HK-2 (cell line): ENCODE measurements at regions not wholly inside any gene's neighbourhood (a gene's known extent, or its start where the extent isn't known, plus 50 kb on each side); places are given as distances from the start of the nearest gene placed in this dataset.
"Not testable (repeated sequence)": the region's sequence is repeated elsewhere in the genome, so short reads cannot be mapped to it uniquely, and the experiment has no call there.

ENCODE experiments used
- DNase-seq: peaks from one replicate; pipeline ENCODE4 v3.0.0-alpha.2; 2018; ENCODE audit not compliant: unreplicated experiment

GRCh38 chr6:104509355-104509754 lies 350.4 kb downstream of the HACE1 start:
- DNase-seq: no peak

GRCh38 chr6:104506429-104506828 lies 353.3 kb downstream of the HACE1 start:
- no peak for DNase-seq

GRCh38 chr6:104505838-104506237 lies 353.9 kb downstream of the HACE1 start:
- no peak for DNase-seq

DNA sequence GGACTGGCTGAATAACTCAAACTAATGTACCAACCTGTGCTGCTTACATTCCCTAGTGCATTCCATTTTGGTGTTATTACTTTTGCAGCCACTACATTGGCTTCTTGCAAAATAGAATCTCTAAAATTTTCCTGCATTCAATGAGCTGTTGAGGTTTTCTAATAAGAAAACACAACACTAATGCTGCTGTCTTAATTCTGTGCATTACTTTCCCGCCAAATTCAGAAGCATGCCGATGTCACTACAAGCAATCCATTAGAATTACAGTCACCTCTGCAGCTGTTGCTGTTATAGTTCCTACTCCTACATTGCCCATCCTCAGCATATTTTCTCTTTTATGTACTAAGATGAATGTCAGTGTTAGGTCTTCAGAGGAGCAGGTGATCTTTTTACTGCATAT lies 359.5 kb downstream of the HACE1 start:
- DNase-seq: no peak

- DNase-seq: no peak
Observed at GRCh38 chr6:104486035-104486434, 373.7 kb downstream of the HACE1 start.

GRCh38 chr6:104484626-104485025 lies 375.1 kb downstream of the HACE1 start:
- no peak for DNase-seq

GRCh38 chr6:104484191-104484590 lies 375.5 kb downstream of the HACE1 start:
- no peak for DNase-seq

- no peak for DNase-seq
Observed at GRCh38 chr6:104483225-104483834, 376.4 kb downstream of the HACE1 start.

- DNase-seq: no peak
Observed at GRCh38 chr6:104477569-104477968, 382.1 kb downstream of the HACE1 start.

DNA sequence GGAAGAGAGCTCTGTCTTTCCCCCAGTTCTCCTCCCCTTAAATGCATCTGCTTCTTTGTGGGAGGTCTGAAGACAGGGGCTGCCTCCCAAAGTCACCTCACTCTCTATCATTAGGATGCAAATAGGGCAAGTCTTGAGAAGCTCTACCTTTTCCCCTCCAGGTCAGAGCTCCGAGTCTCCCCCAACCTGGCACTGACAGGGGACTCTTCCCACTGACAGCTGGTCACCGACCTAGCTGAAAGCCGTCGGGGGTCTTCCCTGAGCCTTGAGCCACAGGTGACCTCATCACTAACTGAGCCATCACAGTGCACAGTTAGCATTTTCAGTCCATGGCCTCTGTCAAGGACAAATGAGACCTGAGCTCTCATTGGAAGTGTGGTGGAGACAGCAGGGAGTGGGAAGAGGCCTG lies 386.7 kb downstream of the HACE1 start:
- DNase-seq: no peak

GRCh38 chr6:104472021-104472901 lies 387.5 kb downstream of the HACE1 start:
- DNase-seq: no peak

DNA sequence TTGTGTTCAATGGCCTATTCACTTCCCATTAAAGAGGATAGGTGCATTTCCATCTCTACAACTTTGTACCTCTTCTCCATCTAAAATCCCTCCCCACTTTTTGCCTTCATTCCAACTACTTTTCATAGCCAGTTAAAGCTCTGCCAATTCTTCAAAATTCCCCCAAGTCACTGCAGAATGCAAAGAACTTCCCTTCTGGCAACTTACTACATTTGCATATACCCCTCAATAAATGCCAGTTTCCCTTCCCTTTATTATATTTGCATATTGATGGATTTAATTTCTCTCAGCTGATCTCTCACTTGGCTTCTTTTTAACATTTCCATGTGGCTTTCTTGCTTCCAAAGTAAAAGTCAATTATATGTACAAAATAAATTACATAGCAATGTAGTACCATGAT lies 393.4 kb downstream of the HACE1 start:
- no peak for DNase-seq

DNA sequence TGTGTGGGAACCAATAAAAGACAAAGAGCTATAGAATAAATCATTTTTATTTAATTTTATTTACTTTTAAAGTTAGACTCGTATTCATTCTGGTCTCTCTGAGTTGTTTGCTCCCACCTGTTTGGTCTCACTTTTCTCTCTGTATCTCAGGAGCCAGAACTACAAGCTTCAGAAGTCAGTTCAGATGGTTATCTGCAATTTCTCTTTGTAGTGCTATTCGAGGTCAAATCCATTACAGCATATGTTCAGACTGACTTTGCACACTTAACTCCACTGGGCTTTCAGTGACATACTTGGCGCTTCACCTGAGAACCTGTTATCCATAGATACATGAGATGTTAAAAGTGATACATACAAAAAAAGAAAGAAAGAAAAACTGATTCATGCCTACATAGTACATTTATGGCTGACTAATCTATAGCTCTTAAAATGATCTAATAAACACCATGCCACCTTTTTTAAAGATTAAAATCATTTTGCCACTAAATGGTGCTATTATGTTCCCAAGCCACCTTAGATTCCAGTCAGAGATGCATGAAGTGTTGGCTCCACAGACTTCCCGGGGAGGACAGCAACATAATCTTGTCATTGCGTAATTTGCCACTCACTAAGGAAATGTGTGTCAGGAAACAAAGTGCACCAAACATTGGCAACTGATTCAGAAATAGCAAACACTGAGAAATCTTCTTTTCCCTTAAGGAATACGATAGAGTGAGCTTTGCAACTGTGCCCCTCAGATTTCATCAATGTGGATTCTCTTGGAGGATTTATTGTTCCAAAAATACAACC lies 396.7 kb downstream of the HACE1 start:
- no peak for DNase-seq

DNA sequence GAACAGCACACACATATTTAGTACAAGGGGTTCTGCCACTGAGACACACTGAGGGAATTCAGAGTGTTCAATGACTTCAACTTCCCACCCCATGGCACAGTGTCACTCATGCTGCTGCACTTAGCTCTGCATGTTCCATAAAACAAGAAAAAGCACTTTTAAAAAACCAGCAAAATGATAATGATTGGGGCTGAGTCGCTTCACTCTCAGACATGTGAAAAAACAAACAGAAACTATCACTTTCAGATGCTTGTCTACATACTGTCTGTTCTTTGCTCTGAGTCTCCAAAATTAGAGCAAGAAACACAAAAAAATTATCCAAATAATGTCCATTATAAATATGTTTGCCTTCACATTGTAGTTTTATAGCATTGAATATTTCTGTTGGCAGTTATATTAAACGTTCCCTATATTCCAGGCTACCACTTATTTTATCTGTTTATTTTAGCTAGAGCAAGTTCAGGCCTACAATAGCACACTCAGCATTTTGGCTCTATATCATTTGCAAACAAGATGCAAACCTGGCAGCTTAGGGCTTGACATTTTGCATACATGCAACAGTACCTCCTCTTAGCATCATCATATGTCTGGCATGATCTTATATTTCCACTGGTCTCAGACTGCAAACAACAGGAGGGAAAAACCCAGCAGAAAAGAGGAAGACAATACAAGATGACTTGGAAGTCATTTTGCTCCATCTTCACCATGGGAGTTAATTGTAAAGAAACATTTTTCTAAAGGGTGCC lies 398.8 kb downstream of the HACE1 start:
- DNase-seq: no peak

DNA sequence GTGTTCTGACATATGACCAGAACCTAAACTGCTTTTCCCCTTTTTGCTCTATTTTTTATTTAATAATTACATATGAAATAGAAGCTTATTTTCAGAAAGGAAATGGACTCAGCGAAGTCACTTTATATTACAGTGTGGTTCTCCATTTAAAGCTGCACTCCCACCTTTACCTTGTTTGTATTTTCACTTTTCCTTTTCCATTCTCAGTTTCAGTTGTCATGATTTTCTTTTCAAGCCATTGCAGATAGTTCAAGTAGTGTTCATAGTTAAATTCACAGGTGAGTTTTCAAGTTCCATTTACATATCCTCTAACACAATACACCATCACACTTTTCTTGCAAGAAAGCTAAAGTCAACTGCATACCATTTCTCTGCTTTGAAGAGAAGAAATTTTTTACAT lies 400.2 kb downstream of the HACE1 start:
- DNase-seq: no peak

- DNase-seq: no peak
Observed at GRCh38 chr6:104449918-104450317, 409.8 kb downstream of the HACE1 start.

GRCh38 chr6:104446101-104447080 lies 413.3 kb downstream of the HACE1 start:
- DNase-seq: not testable (repeated sequence)

- no peak for DNase-seq
Observed at GRCh38 chr6:104434519-104434918, 425.2 kb downstream of the HACE1 start.

DNA sequence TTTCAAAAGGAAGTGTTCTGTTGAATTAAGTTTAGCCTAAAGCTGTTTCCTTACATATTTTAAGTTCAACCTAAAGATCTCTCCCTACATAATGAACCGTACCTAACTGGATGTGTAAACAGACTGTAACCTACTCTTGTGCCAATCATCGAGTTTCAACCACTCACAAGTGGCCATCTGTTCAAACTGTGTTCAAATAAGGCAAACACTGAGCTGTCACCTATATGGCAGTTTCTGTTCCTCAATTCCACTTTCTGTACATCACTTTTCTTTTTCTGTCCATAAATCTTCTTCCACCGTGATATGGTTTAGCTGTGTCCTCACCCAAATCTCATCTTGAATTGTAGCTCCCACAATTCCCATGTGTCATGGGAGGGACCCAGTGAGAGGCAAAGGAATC lies 428.6 kb downstream of the HACE1 start:
- DNase-seq: no peak

DNA sequence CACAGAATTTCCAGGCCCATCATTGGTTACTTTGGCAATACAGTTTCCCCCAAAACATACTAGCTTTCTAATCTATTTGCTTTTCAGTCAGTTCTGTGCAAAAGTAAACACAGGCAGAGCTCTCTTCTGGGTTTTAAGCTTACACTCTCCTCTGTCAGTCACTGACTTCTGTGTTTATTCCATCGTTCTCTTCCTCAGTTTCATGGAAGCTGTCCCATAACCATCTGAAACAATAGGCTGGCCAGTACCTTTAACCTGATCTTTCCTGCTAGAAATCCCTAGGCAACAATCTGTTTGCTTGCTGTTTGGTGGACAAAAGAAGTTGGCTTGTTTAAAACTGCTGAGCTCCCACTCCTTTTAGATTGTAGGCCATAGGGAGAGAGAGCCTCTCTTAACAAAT lies 431.5 kb downstream of the HACE1 start:
- no peak for DNase-seq

GRCh38 chr6:104423691-104424090 lies 436.0 kb downstream of the HACE1 start:
- DNase-seq: no peak
